ENCODE measurements at regions not wholly inside any gene's neighbourhood (a gene's known extent, or its start where the extent isn't known, plus 50 kb on each side); places are given as distances from the start of the nearest gene placed in this dataset.

DNA sequence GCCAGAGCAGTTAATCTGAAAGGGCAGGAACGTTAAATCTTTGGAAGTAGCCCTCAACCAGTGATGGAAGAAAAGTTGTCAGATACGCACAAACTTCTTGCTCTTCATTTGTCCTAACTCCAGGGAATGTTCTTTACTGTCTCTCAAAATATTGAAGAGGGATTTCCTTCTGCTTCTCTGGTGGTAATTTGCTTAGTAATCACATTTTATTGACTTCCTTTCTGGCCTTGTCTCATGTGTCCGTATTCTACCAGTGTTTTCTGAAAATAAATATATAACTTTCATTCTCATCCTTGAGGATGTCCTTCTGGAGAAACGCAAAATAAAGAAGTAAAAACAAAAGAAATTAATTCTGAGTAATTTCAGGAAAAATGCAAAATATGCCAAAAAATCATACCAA is 282.1 kb downstream of the CYLC2 start:
- TF ChIP-seq, protein P1, sequence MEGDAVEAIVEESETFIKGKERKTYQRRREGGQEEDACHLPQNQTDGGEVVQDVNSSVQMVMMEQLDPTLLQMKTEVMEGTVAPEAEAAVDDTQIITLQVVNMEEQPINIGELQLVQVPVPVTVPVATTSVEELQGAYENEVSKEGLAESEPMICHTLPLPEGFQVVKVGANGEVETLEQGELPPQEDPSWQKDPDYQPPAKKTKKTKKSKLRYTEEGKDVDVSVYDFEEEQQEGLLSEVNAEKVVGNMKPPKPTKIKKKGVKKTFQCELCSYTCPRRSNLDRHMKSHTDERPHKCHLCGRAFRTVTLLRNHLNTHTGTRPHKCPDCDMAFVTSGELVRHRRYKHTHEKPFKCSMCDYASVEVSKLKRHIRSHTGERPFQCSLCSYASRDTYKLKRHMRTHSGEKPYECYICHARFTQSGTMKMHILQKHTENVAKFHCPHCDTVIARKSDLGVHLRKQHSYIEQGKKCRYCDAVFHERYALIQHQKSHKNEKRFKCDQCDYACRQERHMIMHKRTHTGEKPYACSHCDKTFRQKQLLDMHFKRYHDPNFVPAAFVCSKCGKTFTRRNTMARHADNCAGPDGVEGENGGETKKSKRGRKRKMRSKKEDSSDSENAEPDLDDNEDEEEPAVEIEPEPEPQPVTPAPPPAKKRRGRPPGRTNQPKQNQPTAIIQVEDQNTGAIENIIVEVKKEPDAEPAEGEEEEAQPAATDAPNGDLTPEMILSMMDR (IDR thresholded peaks at IDR 0.05; ENCODE audit: low read depth, low read length): no peak
- DNase-seq (ENCODE audit: extremely low read depth, low read depth): no peak

DNA sequence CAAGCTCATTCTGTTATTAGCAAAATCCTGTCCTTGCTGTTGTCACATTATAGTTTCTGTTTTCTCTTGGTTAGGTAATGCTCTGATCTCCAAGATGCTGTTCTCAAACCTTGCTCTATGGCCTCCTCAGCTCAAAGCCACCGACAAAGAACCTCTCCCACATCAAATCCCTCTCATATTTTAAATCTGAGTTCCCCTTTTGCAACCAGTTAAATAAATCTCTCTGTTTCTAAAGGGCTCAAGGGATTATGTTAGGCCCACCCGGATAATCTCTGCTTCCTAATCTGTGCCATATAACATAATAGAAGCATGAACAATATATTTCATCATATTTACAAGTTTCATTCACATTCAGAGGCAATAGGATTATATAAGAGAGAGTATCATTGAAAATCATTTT is 286.0 kb downstream of the CYLC2 start:
- DNase-seq (ENCODE audit: extremely low read depth, low read depth): no peak

DNA sequence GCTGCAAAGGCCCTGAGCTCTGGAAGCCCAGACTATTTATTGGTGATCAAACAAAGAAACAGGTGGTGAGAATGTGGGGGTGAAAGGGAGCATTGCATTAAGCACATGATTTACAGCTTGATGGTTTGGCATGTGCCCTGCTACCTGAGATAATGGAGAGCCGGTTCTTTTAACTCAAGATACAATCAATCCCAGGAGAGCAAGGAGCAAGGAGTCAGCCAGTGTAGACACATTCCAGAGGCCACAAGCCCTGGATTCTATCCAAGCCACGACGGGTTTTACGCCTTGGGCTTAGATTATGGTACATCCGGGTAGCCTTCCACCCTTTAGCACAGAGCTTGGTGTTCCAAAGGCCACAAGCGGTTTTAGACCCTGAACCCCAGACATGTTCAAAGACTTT is 292.2 kb downstream of the CYLC2 start:
- no peak for DNase-seq (ENCODE audit: extremely low read depth, low read depth)
- TF ChIP-seq, protein P1 (IDR thresholded peaks at IDR 0.05; ENCODE audit: low read depth, low read length): no peak

More for the DNA sequence above, 286.0 kb downstream of the CYLC2 start:
- TF ChIP-seq, protein P1 (IDR thresholded peaks at IDR 0.05; ENCODE audit: low read depth, low read length): no peak

DNA sequence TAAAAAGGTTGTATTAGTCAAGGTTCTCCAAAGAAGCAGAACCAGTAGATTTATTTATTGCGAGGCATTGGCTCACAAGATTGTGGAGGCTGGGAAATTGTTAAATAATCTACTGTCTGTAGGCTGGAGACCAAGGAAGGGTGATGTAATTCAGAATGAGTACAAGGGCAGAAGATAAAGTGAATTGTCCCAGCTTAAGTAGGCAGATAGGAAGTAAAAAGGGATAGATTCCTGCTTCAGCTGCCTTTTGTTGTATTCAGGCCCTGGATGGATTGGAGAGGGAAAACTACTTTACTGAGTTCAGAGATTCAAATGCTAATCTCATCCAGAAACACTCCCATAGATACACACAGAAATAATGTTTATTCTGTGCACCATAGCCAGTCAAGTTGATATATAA is 301.1 kb downstream of the CYLC2 start:
- no peak for DNase-seq (ENCODE audit: extremely low read depth, low read depth)
- TF ChIP-seq, protein P1 (IDR thresholded peaks at IDR 0.05; ENCODE audit: low read depth, low read length): no peak

DNA sequence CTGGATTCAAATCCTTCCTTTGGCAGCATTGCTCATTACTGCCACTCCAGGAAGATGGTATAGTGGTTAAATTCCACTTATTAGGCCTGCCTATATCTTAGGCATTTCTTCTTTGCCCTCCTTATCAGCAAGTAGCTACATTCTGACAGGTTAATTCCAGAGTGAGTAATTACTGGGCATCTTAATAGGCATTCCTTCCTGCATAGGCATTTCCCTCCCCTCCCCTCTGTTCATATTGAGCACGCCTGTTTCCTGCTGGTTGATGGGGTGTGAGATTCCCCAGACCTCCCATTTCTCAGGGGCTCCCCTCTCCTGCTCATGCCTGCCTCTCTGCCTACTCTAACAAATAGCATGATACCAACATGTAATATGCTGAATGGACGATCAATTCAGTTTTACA is 305.9 kb downstream of the CYLC2 start:
- TF ChIP-seq, protein P1 (IDR thresholded peaks at IDR 0.05; ENCODE audit: low read depth, low read length): no peak
- no peak for DNase-seq (ENCODE audit: extremely low read depth, low read depth)

DNA sequence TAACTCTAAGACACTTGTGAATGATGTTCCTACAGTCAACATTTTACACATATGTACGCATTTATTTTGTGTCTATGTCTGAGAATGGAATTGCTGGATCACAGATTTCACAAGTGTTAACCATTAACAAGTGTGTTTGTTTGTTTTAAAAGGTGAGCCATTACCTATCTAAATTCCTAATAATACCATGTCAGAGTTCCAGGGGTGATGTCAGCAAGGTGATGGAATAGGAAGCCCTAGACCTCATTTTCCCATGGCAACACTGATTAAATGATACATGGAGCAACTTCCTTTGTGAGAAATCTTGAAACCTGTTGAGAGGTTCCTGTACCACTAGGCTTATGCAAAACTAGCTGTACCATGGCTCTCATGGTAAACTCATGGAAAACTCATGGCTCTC is 309.7 kb downstream of the CYLC2 start:
- TF ChIP-seq, protein P1 (IDR thresholded peaks at IDR 0.05; ENCODE audit: low read depth, low read length): no peak
- DNase-seq (ENCODE audit: extremely low read depth, low read depth): no peak

DNA sequence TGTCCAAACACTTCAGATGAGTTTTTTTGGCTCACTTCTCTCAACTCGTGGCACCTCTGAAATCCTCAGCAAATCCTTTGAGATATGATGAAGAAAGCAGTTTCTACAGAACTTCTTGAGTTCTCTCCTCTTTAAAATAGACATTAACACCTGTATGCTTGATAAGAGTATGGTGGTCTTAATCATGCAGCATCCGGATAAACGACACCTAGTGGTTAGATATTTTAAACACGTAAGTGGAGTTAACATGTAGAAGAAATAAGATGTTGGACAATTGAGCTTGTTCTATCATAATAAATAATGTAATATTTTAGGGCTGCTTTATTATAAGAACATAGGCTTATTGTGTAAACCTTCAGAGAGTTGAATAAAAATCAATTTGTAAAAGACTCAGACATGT is 324.8 kb downstream of the CYLC2 start:
- DNase-seq (ENCODE audit: extremely low read depth, low read depth): no peak
- TF ChIP-seq, protein P1 (IDR thresholded peaks at IDR 0.05; ENCODE audit: low read depth, low read length): no peak
